ENCODE measurements at regions not wholly inside any gene's neighbourhood (a gene's known extent, or its start where the extent isn't known, plus 50 kb on each side); places are given as distances from the start of the nearest gene placed in this dataset.
"Not testable (repeated sequence)": the region's sequence is repeated elsewhere in the genome, so short reads cannot be mapped to it uniquely, and the experiment has no call there.

DNA sequence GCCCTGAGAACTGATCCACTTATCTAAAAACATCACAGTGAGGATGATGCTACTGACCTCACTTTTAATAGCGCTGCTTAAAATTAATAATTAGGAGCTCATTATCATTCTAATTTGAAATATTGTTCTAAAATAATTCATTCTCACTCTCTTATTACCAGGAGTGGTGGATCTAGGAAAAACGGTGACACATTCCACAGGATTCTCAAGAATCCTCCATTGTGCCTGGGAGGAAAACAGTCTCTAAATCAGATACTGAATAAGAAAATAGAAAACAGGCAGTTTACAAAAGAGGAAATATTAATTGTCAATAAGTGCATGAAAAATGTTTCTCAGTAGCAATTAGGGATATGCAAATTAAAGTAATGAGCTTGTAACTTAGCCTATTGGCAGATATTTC is 187.4 kb downstream of the TENT5A start:
- no peak for DNase-seq (ENCODE audit: low read depth in 2 of 2, low spot score in 1 of 2)

DNA sequence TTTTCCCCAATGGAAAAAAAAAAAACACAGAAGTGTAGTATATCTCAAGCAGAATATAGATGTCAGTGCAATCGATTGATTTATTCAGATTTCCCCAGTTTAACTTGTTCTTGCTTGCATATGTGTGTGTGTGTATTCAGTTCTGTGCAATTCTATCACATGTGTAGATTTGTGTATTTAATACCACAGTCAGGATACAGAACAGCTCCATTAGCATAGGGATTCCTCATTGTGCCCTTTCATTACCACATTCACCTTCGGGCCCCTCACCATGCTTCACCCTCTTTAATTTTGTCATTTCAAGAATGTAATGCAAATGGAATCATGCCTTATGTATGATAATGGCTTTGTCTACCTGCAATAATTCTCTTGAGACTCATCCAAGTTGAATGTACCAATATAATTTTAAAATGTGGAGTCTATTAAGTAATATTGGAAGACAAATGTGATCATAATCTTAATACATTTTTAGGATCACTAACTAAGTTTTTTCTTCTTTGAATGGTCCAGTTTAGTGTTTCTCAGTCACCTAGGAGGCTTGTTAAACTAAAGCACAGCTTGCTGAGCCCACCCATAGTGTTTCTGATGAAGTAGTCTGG is 187.9 kb downstream of the TENT5A start:
- no peak for DNase-seq (ENCODE audit: low read depth in 2 of 2, low spot score in 1 of 2)

DNA sequence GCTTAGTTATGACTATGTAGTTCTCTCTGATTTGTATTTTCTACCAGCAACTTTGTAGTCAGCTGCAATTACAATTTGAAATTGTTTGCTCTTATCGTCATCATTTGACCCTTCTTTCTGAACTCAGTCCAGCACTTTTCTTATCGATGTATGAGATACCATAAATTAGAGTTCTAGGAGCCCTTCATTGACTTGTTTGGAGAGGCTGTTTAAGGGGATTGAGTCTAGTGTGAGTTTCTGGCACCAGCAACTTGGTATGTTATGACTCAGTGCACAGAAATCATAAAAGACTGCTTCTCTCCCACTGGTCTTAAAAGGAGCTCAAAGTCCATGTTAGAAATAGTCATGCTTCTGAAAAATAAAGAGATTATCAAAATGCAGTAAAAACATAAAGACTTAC is 190.3 kb downstream of the TENT5A start:
- DNase-seq (ENCODE audit: low read depth in 2 of 2, low spot score in 1 of 2): no peak

DNA sequence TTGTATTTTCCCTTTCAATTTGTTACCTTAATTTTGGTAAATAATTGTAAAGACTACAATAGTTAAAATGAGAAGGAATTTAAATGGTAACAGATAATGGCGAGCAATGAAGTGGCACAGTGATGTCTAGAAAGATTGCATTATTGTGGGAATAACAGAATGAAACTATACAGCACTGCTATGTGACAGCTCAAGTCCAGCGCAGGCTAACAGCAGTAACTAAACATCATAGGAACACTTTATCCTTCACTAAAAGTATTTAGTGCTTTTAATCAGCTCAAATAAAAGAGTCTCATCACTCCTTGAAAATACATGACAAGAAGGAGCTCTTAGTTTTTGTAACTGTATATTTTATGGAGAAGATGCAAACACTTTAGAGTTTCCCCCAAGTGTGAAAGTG is 190.8 kb downstream of the TENT5A start:
- no peak for DNase-seq (ENCODE audit: low read depth in 2 of 2, low spot score in 1 of 2)

DNA sequence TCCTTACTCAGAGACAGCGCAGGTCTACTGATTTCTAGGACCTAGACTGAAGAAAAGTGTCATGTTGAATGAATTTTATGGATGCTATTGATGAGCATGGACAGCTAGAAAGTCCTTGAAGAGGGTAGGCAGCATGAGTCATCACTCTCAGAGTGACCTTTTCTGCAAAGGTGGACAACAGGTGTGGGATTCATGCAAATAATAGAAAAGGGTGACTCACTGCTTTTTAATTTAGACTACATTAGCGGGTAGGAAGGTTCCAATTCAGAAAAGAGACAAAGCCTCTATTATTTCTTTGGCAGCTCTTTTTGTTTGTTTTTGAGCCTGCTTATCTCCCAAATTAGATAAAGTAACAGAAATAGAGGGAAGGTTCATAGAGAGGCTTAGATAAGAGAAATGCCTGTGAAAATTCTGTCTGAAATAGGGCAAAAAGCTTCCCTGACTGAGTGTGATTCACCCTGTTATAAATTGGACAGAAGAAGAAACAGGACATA is 191.4 kb downstream of the TENT5A start:
- no peak for DNase-seq (ENCODE audit: low read depth in 2 of 2, low spot score in 1 of 2)

DNA sequence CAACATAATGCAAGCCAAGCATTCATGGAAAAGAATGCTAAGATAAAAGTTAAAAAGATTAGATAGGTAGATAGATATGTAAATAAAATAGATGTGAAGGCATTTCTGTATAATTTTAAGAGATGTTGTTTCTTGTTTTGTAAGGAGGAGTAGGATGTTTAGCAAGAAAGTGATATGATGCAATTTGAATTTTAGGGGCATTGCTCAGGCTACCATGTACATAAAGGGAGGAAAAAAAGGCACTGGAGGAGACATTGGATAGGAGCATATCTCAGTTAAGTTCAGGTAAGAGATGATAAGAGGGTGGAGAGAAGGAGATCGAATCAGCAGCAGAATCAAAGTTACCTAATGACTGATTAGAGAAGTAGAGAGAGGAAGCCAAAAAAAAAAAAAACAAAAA is 194.7 kb downstream of the TENT5A start:
- DNase-seq (ENCODE audit: low read depth in 2 of 2, low spot score in 1 of 2): no peak

DNA sequence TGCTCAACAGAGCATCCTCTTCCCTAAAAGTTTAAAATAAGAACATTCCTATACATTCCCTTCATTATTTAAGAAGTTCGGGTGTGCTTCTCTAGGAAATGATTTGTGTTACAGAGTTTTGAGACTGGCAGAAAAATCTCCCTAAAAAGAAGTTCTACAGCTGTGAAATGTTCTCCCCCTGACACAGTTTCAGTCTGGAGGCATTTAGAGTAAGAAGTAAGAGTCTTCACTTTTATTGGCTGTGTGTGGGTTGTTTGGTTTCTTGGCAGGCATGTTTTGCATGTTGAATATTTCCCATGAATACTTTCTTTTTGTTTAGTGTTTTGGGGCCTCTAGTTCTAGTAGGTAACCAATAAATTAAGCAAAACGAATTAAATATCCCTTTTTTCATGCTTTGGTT is 195.9 kb downstream of the TENT5A start:
- DNase-seq (ENCODE audit: low read depth in 2 of 2, low spot score in 1 of 2): no peak

- no peak for DNase-seq (ENCODE audit: low read depth in 2 of 2, low spot score in 1 of 2)
Observed at GRCh38 chr6:81553216-81553615, 199.3 kb downstream of the TENT5A start.

DNA sequence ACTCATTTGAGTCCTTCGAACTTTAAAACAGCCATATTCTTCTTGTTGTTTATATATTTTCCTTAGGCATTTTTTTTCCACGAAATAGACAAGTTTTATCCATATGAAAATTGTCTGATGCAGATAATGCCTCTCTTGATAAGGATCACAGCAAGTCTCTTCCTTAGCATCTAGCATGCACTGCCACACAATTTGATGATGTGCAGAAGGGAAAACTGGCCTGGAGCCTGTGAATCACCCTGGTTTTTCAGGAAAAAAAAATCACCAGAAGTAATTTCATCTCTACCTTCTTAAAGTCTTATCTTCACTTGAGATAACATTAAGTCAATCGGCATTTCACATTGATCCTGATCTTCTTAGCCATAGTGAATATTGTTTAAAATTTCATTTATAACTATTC is 199.8 kb downstream of the TENT5A start:
- no peak for DNase-seq (ENCODE audit: low read depth in 2 of 2, low spot score in 1 of 2)

GRCh38 chr6:81547149-81547548 is 205.3 kb downstream of the TENT5A start:
- no peak for DNase-seq (ENCODE audit: low read depth in 2 of 2, low spot score in 1 of 2)

- DNase-seq (ENCODE audit: low read depth in 2 of 2, low spot score in 1 of 2): no peak
Observed at GRCh38 chr6:81534934-81535465, 217.5 kb downstream of the TENT5A start.

DNA sequence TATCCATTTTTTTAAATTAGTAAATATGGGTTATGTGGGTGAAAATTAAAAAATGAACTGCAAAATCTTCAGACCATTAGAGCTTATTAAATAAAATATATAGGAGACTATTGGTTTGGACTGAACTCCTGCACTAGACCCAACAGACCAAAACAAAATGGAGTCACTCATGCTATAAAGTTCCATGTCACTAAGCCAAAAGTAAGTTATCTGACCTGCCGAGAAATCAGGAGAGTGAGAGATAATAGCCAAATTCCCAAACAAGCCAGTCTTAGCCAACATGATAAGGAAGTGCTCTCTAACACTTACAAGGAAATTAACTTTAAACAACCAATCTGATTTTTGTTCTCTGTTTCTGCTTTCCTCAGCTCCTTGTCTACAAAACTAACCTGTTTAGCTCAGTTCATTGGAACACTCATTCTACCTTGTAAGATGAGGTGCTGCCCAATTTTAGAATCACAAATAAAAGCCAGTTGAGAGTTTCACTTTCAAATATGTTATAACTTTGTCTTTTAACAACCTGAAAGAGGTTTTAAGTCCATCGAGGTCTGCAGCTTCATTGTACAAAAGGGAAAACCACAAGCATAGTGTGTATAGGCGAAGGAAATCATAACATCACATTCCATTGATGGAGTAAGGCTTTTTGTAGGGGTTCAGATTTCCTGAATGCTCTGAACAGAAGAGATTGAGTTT is 220.5 kb downstream of the TENT5A start:
- no peak for DNase-seq (ENCODE audit: low read depth in 2 of 2, low spot score in 1 of 2)

DNA sequence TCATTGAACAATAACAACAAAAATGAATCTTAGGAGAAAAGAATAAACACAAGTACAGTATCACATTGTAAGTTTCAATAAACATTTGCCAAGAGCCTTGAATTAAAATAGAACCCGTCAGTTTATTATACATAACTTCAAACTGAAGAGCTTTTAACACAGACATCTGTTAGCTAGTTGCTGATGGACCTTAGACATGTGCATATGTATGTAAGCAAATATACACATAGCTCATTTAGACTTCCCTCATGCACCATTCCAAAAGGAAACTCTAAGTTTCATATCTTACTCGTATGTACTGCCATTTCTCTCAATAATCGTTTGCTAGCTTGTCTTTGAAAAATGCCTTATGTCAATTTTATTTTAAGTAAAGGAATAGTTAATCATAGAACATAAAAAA is 235.0 kb downstream of the TENT5A start:
- DNase-seq (ENCODE audit: low read depth in 2 of 2, low spot score in 1 of 2): no peak

GRCh38 chr6:81515562-81516453 is 236.7 kb downstream of the TENT5A start:
- DNase-seq (ENCODE audit: low read depth in 2 of 2, low spot score in 1 of 2): no peak

DNA sequence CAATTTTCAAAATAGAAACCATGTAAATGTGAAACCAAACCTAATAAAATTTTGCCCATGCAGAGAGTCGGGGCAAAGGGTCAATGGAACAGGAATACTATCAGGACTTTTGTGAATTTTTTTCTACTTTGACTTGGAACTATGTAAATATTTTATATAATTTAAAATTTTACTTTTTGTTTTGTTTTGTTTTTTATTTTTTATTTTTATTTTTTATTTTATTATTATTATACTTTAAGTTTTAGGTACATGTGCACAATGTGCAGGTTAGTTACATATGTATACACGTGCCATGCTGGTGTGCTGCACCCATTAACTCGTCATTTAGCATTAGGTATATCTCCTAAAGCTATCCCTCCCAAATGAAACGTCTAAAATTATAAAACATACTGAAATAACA is 238.3 kb downstream of the TENT5A start:
- DNase-seq (ENCODE audit: low read depth in 2 of 2, low spot score in 1 of 2): not testable (repeated sequence)

GRCh38 chr6:81511423-81511822 is 241.1 kb downstream of the TENT5A start:
- no peak for DNase-seq (ENCODE audit: low read depth in 2 of 2, low spot score in 1 of 2)

DNA sequence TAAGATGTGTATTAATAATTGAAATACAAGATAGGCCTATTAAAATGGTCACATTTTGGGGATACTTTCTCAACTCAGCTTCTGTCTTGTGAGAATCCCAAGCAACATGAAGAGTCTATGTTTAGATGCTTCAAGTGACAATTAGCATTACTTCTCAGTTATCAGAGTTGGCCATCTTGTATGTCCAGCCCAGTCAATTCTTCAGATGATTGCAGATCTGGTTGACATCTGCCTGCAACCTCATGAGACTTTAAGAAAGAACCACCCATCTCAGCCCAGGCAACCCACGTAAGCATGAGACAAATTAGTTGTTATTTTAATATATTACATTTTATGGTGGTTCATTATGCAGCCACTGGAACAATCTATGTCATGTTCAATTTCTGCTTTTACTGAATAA is 256.5 kb downstream of the TENT5A start:
- no peak for DNase-seq (ENCODE audit: low read depth in 2 of 2, low spot score in 1 of 2)

DNA sequence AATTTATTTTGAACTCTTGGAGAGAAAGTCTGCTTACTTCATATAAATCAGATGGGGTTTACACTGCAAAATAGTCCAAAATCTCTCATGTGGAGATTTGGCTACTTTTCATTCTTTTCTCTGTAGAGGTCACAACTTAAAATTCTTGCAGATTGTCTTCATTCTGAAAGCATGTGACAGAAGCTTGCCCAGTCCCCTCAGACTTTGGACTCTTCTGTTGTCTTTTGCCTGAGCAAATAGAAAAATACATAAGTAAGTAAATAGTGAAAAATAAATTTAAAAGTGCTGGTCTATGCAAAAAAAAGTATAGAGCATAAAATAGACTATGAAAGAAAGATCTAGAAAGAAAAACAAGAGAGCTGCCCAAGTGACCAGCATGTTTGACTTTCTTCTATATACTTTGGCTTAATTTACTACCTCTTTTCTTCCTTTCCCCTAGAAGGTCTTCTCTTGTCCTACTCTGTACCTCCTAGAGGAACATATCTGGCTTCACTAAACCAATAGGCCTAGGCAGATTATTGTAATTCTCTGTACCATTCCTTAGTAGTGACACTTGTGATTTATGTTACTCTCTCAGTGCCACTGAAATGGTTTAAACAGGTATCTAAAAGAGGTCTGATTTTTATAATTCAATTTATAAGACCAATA is 260.9 kb downstream of the TENT5A start:
- DNase-seq (ENCODE audit: low read depth in 2 of 2, low spot score in 1 of 2): no peak

DNA sequence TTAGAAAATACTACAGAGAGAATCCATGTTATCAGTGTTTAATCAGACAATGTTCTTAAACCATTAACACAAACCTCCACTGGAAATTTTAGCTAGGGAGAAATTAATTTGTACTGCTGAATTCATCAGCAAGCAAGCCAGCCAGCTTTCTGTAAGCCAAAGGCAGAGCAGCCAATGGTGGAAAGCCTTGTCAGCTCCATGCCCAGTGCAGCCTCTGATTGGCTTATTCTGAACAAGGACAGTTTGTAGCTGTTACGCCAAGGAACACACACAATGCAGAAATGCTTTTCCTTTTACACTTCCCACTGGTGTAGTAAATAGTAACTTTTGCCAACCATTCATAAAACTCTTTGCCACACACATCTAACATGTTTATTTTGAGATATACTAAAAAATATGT is 265.0 kb downstream of the TENT5A start:
- DNase-seq (ENCODE audit: low read depth in 2 of 2, low spot score in 1 of 2): no peak

DNA sequence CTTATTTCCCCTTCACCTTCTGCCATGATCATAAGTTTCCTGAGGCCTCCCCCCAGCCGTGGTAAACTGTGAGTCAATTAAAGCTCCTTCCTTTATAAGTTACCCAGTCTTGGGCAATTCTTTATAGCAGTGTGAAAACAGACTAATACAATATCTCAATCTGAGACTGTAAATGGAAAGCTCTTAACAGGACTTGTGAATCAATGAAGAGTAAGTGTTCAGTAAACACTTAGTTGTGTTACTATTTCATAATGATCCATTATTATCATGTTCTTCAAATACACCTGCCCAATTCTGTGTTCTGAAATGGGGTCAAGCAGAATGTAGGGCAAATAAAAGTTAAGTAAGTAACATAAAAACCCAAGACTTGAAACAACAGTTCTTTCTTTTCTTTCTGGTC is 266.2 kb downstream of the TENT5A start:
- DNase-seq (ENCODE audit: low read depth in 2 of 2, low spot score in 1 of 2): no peak

DNA sequence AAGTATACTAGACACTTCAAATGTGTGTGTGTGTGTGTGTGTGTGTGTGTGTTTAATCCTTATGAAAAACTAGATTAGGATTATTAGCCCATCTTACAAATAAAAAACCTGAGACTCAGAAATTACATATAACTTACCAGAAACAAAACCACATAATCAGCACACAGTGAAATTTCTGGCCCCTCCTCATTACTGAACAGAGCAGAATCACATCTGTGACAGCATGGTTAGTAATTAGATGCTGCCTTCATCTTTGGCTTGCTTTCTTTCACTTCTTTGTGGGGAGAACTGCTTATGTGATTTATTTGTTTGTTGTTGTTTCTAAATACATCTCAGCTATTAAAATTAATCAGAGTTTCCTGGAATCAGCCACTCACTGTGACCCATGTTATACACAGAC is 267.1 kb downstream of the TENT5A start:
- no peak for DNase-seq (ENCODE audit: low read depth in 2 of 2, low spot score in 1 of 2)

Measured in stimulated activated CD8-positive, alpha-beta memory T cell treated with anti-CD3 and anti-CD28 coated beads, Interleukin-4, amount 100 ng/mL, for 1 hour (primary cell).